GM12891 (cell line): ENCODE measurements at regions not wholly inside any gene's neighbourhood (a gene's known extent, or its start where the extent isn't known, plus 50 kb on each side); places are given as distances from the start of the nearest gene placed in this dataset.

Experiments used
- DNase-seq: peaks from one replicate; pipeline ENCODE4 v3.0.0; 2011; ENCODE audit warnings: low spot score; ENCODE audit not compliant: insufficient read length
- FAIRE-seq: peaks from 2 replicates; lab custom pipeline; 2011; peaks lifted over from hg19 to GRCh38; lab: Jason Lieb, UNC
- PAX5 ChIP-seq: IDR thresholded peaks from 2 replicates; pipeline ENCODE4 v1.6.1; 2011; ENCODE audit warnings: low read length, moderate library complexity, mild to moderate bottlenecking; ENCODE audit not compliant: insufficient read depth, severe bottlenecking
- POLR2A ChIP-seq: IDR thresholded peaks from 2 replicates; pipeline ENCODE4 v1.6.1; 2011; ENCODE audit warnings: low read depth, low read length, control low read depth
- POLR2AphosphoS5 ChIP-seq: IDR thresholded peaks from 2 replicates; pipeline ENCODE4 v1.6.1; 2011; ENCODE audit warnings: low read depth, low read length, control low read depth
- POU2F2 ChIP-seq: IDR thresholded peaks from 2 replicates; pipeline ENCODE4 v1.6.1; 2011; ENCODE audit warnings: low read depth, mild to moderate bottlenecking, control low read depth, low read length, moderate library complexity
- SPI1 ChIP-seq: IDR thresholded peaks from 2 replicates; pipeline ENCODE4 v1.6.1; 2011; ENCODE audit warnings: low read depth, low read length, control low read depth
- TAF1 ChIP-seq: IDR thresholded peaks from 2 replicates; pipeline ENCODE4 v1.6.1; 2011; ENCODE audit warnings: low read depth, low read length, control low read depth

- FAIRE-seq = no peak
- TF ChIP-seq POLR2A = no peak
- no peak for TF ChIP-seq PAX5
- TF ChIP-seq POLR2AphosphoS5 = no peak
- no peak for DNase-seq
These were observed 1093.9 kb upstream of the CDH6 start for GRCh38 chr5:30099634-30100033.

- no peak for FAIRE-seq
- TF ChIP-seq SPI1 = no peak
- TF ChIP-seq TAF1 = no peak
- no peak for TF ChIP-seq PAX5
- no peak for TF ChIP-seq POU2F2
- TF ChIP-seq POLR2AphosphoS5 = no peak
- TF ChIP-seq POLR2A = no peak
These were observed 1094.5 kb upstream of the CDH6 start for GRCh38 chr5:30098940-30099339.

DNA sequence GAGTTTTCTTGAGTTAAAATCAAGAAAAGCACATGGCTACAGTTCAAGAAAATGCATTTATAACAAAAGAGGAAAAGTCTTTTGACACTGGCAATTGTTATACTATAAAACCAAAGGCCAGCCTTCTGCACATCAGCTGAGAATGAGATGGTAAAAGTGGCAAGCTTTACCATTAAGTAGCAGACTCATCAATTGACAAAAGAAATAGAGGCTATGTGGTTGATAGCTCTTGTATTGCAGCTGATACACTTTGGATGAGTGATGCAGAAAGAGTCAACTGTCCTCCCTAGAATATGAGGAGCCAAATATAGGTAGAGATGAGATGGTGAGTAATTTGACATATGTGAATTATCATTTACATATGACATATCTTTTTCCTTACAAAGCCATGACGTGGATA, 1100.9 kb upstream of the CDH6 start:
- no peak for DNase-seq
- FAIRE-seq = no peak
- TF ChIP-seq POLR2AphosphoS5 = no peak

More at GRCh38 chr5:30098940-30099339, 1094.5 kb upstream of the CDH6 start:
- no peak for DNase-seq

DNA sequence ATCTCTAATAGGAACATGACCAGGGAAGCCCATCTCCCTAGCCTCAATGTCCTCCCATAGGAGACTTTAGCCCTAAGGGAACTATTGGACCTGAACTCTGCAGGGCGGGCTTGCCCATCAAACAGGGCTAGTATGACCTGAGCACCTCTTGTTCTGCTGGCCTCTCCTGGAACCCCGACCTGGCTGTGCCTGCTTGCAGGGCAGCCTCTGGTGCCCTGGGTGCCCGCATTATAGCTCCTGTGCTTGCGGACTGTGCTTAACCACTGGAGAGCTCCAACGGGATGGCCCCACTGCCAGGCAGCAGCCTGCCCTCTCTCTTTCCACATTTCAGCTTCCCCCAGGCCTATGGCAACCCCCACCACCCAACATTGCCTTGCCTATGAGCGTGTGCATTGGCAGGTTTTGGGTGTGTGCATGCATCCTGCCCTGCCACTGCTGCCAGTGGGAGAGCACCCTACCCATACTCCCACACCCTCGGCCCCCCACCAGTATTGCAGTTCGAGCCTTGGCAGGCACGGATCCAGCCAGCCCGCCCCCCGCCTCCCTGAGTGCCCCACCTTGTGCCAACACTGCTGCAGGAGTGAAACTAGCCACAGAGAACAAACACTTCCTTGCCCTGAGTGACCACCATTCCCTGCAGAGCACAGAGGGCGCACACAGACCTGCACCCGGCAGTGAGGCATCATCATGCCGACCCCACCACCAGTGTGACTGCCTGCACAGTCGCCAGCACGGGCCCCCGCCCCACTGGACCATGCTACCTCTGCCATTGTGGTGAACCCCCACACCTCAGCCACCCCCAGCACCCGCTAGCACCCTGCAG, 1123.8 kb upstream of the CDH6 start:
- no peak for TF ChIP-seq POLR2A
- DNase-seq = no peak
- FAIRE-seq = no peak

- no peak for DNase-seq
- no peak for FAIRE-seq
- TF ChIP-seq TAF1 = no peak
These were observed 1130.0 kb upstream of the CDH6 start for GRCh38 chr5:30063503-30063902.

DNA sequence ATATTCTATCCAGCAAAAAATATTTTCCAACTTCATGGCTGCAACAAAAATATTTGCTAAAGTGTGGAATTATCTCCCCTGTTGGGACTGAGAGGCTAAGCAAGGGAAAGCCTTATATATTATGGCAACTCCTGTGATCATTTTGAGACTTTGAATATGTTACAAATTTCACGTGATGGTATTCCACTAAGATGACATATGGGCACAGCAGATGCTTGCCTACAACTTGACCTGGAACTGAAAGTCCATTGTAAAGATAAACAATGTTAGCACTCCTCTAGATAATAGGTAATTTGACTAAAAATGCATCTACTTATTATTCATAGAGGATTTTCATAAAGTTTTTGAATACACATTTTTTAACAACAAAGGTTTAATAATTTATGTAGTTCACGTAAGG, 1141.5 kb upstream of the CDH6 start:
- FAIRE-seq (no peak), DNase-seq (no peak)
- TF ChIP-seq PAX5 (no peak), POLR2A (no peak), POLR2AphosphoS5 (no peak), SPI1 (no peak), POU2F2 (no peak), TAF1 (no peak)

- no peak for FAIRE-seq
- TF ChIP-seq SPI1 = no peak
- no peak for TF ChIP-seq POLR2AphosphoS5
- no peak for TF ChIP-seq TAF1
- no peak for TF ChIP-seq PAX5
- no peak for TF ChIP-seq POU2F2
- no peak for TF ChIP-seq POLR2A
- no peak for DNase-seq
These were observed 1143.2 kb upstream of the CDH6 start for GRCh38 chr5:30050056-30050815.

DNA sequence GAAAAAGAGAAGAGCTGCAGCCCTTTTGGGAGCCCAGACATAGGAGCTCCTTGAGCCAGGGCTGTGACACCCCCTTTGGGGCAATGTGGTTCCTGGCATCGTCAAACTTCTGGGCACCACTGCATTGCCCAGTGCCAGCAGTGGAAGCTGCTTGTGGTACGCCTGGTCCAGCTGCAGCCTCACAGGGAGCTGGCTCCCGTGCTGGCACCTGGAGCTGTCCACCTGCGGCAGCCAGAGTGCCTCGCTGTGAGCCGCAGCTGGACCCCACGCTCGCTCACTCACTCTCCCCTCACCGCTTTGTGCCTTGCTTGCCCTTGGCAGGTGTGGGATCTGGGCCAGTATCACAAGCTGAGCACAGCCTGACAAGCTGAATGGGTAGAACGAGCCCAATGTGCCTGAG, 1150.8 kb upstream of the CDH6 start:
- DNase-seq (no peak), FAIRE-seq (no peak)
- TF ChIP-seq PAX5 (no peak), SPI1 (no peak), POU2F2 (no peak), POLR2AphosphoS5 (no peak), POLR2A (no peak), TAF1 (no peak)

DNA sequence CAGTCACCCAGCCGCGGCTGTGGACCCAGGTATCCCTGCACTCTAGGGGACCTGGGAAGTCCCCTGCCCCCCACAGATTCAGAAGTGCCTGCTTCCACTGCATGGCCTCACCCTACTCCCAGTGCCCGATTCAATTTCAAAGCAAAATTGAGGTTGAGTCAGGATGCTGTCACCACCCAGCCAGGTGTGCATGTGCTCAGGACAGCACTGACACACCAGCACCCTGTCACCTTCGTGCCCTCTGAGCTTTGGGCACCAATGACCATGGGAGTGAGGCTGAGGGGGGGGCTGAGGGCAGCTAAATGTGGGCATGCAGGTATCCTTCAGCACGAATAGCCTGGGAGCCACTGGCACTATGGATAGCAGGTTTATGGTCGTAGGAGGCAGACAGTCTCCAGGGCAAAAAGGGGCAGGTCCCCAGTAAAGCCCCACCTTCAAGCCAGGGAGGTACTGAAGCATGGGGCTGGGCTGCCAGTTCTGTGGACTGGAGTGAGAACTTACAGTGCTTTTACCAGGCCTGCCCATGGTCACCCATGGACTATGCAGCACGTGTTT, 1151.6 kb upstream of the CDH6 start:
- DNase-seq (no peak), FAIRE-seq (no peak)
- no peak for TF ChIP-seq POLR2AphosphoS5

- TF ChIP-seq POU2F2 (no peak), SPI1 (no peak), TAF1 (no peak), POLR2AphosphoS5 (no peak), PAX5 (no peak), POLR2A (no peak)
These were observed 1152.2 kb upstream of the CDH6 start for GRCh38 chr5:30041291-30041690.

GRCh38 chr5:30040488-30041118, 1152.9 kb upstream of the CDH6 start:
- FAIRE-seq = peak; percentile 67
- TF ChIP-seq POU2F2 (no peak), POLR2A (no peak), SPI1 (no peak), POLR2AphosphoS5 (no peak), TAF1 (no peak), PAX5 (no peak)
- peak; percentile 16 for DNase-seq

More at GRCh38 chr5:30041291-30041690, 1152.2 kb upstream of the CDH6 start:
- DNase-seq (no peak), FAIRE-seq (no peak)
